Nephron (organoid): ENCODE measurements at regions not wholly inside any gene's neighbourhood (a gene's known extent, or its start where the extent isn't known, plus 50 kb on each side); places are given as distances from the start of the nearest gene placed in this dataset.

Experiments
- H3K27ac Mint-ChIP-seq, 3 experiments: 2 replicates each; pipeline ENCODE4 v1.8.0; 2020; ENCODE audit warnings: mixed read lengths in 3 of 3, mild to moderate bottlenecking in 2 of 3, moderate library complexity in 1 of 3
- H3K27me3 Mint-ChIP-seq: 2 replicates; pipeline ENCODE4 v1.8.0; 2021; ENCODE audit warnings: low read depth, mild to moderate bottlenecking, moderate library complexity, mixed read lengths
- H3K36me3 Mint-ChIP-seq: 2 replicates; pipeline ENCODE4 v1.8.0; 2020; ENCODE audit warnings: low read depth, mixed read lengths
- H3K4me1 Mint-ChIP-seq: 2 replicates; pipeline ENCODE4 v1.8.0; 2020; ENCODE audit warnings: mixed read lengths
- H3K4me3 Mint-ChIP-seq, 3 experiments: 2 replicates each; pipeline ENCODE4 v1.8.0; 2020; ENCODE audit warnings: mild to moderate bottlenecking in 3 of 3, mixed read lengths in 3 of 3, moderate library complexity in 2 of 3
- H3K9me3 Mint-ChIP-seq: 2 replicates; pipeline ENCODE4 v1.8.0; 2020; ENCODE audit warnings: mixed read lengths
- CTCF ChIP-seq, 3 experiments: fragments of 200-600 bp; sonication (generic); IDR thresholded peaks; one replicate each; pipeline ENCODE4 v1.5.0; 2021; ENCODE audit warnings: antibody characterized with exemption in 3 of 3; ENCODE audit not compliant: unreplicated experiment in 3 of 3

GRCh38 chr7:145092766-145093165 is 256.9 kb upstream of the TPK1 start:
- Mint-ChIP-seq H3K9me3 (no peaks in the 10 kb centered on the region), H3K4me3 (peak overlapping the region in 1 of 3 experiments; percentile 72), H3K27ac (peak overlapping the region in 1 of 3 experiments; percentile 6), H3K27me3 (no peaks in the 10 kb centered on the region), H3K36me3 (no peaks in the 10 kb centered on the region), H3K4me1 (peaks cover 6% of the 10 kb centered on the region)
- TF ChIP-seq CTCF (IDR thresholded peaks at IDR 0.05; ENCODE audit: unreplicated experiment in 3 of 3), result no peak

- no peak for TF ChIP-seq CTCF (IDR thresholded peaks at IDR 0.05; ENCODE audit: unreplicated experiment in 3 of 3)
- Mint-ChIP-seq H3K27me3 (peaks cover 5% of the 10 kb centered on the region), H3K36me3 (no peaks in the 10 kb centered on the region), H3K9me3 (no peaks in the 10 kb centered on the region), H3K4me1 (peaks cover 10% of the 10 kb centered on the region), H3K27ac (no peak overlapping the region), H3K4me3 (no peak overlapping the region)
Measured at GRCh38 chr7:145088111-145088745, 252.4 kb upstream of the TPK1 start.

GRCh38 chr7:145082366-145083161 is 246.7 kb upstream of the TPK1 start:
- H3K27ac Mint-ChIP-seq, result peak overlapping the region in 1 of 3 experiments; percentile 87
- no peaks in the 10 kb centered on the region for H3K9me3 Mint-ChIP-seq
- no peak overlapping the region for H3K4me3 Mint-ChIP-seq
- TF ChIP-seq CTCF (IDR thresholded peaks at IDR 0.05; ENCODE audit: unreplicated experiment in 3 of 3), result no peak
- H3K27me3 Mint-ChIP-seq, result peaks cover 5% of the 10 kb centered on the region
- no peaks in the 10 kb centered on the region for H3K36me3 Mint-ChIP-seq
- peaks cover 18% of the 10 kb centered on the region for H3K4me1 Mint-ChIP-seq

- Mint-ChIP-seq H3K36me3 (no peaks in the 10 kb centered on the region), H3K27ac (no peak overlapping the region), H3K4me3 (no peak overlapping the region), H3K4me1 (no peaks in the 10 kb centered on the region), H3K9me3 (no peaks in the 10 kb centered on the region), H3K27me3 (no peaks in the 10 kb centered on the region)
- TF ChIP-seq CTCF (IDR thresholded peaks at IDR 0.05; ENCODE audit: unreplicated experiment in 3 of 3), result no peak
Measured at GRCh38 chr7:145065473-145065872, 229.6 kb upstream of the TPK1 start.

GRCh38 chr7:145064114-145064513 is 228.3 kb upstream of the TPK1 start:
- no peaks in the 10 kb centered on the region for H3K27me3 Mint-ChIP-seq

More at GRCh38 chr7:145064114-145064513, 228.3 kb upstream of the TPK1 start:
- no peak for TF ChIP-seq CTCF (IDR thresholded peaks at IDR 0.05; ENCODE audit: unreplicated experiment in 3 of 3)
- H3K9me3 Mint-ChIP-seq, result no peaks in the 10 kb centered on the region
- no peak overlapping the region for H3K27ac Mint-ChIP-seq
- no peaks in the 10 kb centered on the region for H3K36me3 Mint-ChIP-seq
- no peaks in the 10 kb centered on the region for H3K4me1 Mint-ChIP-seq
- H3K4me3 Mint-ChIP-seq, result no peak overlapping the region
